ENCODE measurements at regions not wholly inside any gene's neighbourhood (a gene's known extent, or its start where the extent isn't known, plus 50 kb on each side); places are given as distances from the start of the nearest gene placed in this dataset.
A peak's percentile ranks its signal among the peaks of the same experiment; 100 is the strongest.

GRCh38 chr6:142692942-142693341 lies 252.0 kb downstream of the HIVEP2 start:
- H3K4me2 ChIP-seq, result peak overlapping the region; percentile 16; the same call in 1 of the 2 replicates
- no peaks in the 10 kb centered on the region for H4K20me1 ChIP-seq (replicated peaks; ENCODE audit: insufficient read depth)
- H3K9me2 ChIP-seq (ENCODE audit: insufficient read depth), result peaks cover 8% of the 10 kb centered on the region; the same call in 1 of the 2 replicates
- H3K27ac ChIP-seq (ENCODE audit: low read depth), result no peak overlapping the region
- no peaks in the 10 kb centered on the region for H3K36me3 ChIP-seq (ENCODE audit: insufficient read depth)
- H3K4me1 Mint-ChIP-seq, result peaks cover 11% of the 10 kb centered on the region
- TF ChIP-seq ZNF114 (CRISPR knock-in tag; IDR thresholded peaks at IDR 0.05) (0 out of 2 replicates have a peak, but pooled peaks have one; percentile 74), CTCF (conservative IDR thresholded peaks at IDR 0.05; ENCODE audit: low read depth in 2 of 2) (peak; percentile 97 to 99), CREB1 (CRISPR knock-in tag; IDR thresholded peaks at IDR 0.05; ENCODE audit: low read depth) (peak; percentile 56), STAT1 (IDR thresholded peaks at IDR 0.05; ENCODE audit: unreplicated experiment) (no peak), NANOG (IDR thresholded peaks at IDR 0.05; ENCODE audit: borderline replicate concordance) (no peak), ZNF462 (CRISPR knock-in tag; IDR thresholded peaks at IDR 0.05) (peak; percentile 73)
- H2AFZ ChIP-seq, result peak overlapping the region; percentile 90
- no peak overlapping the region for H3K27ac Mint-ChIP-seq
- H3K27me3 Mint-ChIP-seq (ENCODE audit: insufficient read depth, low read depth, poor library complexity), result no peaks in the 10 kb centered on the region
- no peaks in the 10 kb centered on the region for H3K79me2 ChIP-seq (replicated peaks; ENCODE audit: insufficient read depth)
- DNase-seq (ENCODE audit: low spot score), result peak; percentile 91
- H3F3A ChIP-seq (replicated peaks; ENCODE audit: low read depth), result no peaks in the 10 kb centered on the region
- peak overlapping the region; percentile 26; the same call in 2 of the 3 replicates for H3K4me3 Mint-ChIP-seq
- peak; percentile 95 for ATAC-seq
- peaks cover 6% of the 10 kb centered on the region for H3K4me1 ChIP-seq (ENCODE audit: insufficient read depth)
- no peaks in the 10 kb centered on the region for H3K36me3 Mint-ChIP-seq (ENCODE audit: low read depth)
- H3K9me3 Mint-ChIP-seq, result no peaks in the 10 kb centered on the region
- no peak overlapping the region for H3K4me3 ChIP-seq
- H3K27me3 ChIP-seq (ENCODE audit: insufficient read depth), result no peaks in the 10 kb centered on the region
